ENCODE measurements at regions not wholly inside any gene's neighbourhood (a gene's known extent, or its start where the extent isn't known, plus 50 kb on each side); places are given as distances from the start of the nearest gene placed in this dataset.

DNA sequence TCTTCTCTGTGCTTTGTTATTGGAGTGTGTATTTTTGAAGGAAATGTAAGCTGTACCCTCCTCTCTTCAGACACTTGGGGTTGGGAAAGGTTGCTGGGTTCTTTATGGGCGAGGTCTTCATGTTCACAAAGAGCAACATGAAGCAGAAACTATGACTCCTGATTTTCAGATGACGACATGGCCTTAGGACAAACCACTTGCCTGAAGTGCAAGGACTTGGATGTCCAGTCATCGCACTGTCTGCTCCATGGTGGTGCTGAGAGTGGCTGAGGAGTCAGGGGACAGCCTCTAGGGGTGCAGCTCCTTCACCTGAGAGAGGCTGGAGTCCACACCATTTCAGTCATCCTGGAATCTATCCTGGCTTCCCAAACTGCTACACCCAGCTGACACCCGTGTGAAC lies 183.9 kb upstream of the CDH5 start:
- Histone ChIP-seq H3K36me3 (ENCODE audit: control insufficient read depth, insufficient read depth, low read length) (no peaks in the 10 kb centered on the region), H3K79me2 (ENCODE audit: control insufficient read depth, insufficient read depth, low read length) (no peaks in the 10 kb centered on the region), H3K27ac (ENCODE audit: insufficient read depth, low read length) (no peak overlapping the region), H3K9ac (ENCODE audit: insufficient read depth, low read length) (no peak overlapping the region), H3K4me3 (replicated peaks in 1 of 4; ENCODE audit: control extremely low read depth in 1 of 4, insufficient read depth in 1 of 4, low read depth in 3 of 4, low read length in 4 of 4) (no peak overlapping the region), H3K4me2 (ENCODE audit: extremely low read depth, insufficient read depth, low read length) (no peak overlapping the region), H3K4me1 (ENCODE audit: control insufficient read depth, extremely low read depth, insufficient read depth, low read length) (no peaks in the 10 kb centered on the region), H3K27me3 (ENCODE audit: control insufficient read depth, insufficient read depth, low read length) (no peaks in the 10 kb centered on the region), H3K9me3 (ENCODE audit: control insufficient read depth, insufficient read depth, low read depth, low read length) (no peaks in the 10 kb centered on the region), H4K20me1 (ENCODE audit: control insufficient read depth, extremely low read depth, insufficient read depth, low read length) (no peaks in the 10 kb centered on the region), H2AFZ (ENCODE audit: low read length) (no peak overlapping the region)
- TF ChIP-seq, protein P1, sequence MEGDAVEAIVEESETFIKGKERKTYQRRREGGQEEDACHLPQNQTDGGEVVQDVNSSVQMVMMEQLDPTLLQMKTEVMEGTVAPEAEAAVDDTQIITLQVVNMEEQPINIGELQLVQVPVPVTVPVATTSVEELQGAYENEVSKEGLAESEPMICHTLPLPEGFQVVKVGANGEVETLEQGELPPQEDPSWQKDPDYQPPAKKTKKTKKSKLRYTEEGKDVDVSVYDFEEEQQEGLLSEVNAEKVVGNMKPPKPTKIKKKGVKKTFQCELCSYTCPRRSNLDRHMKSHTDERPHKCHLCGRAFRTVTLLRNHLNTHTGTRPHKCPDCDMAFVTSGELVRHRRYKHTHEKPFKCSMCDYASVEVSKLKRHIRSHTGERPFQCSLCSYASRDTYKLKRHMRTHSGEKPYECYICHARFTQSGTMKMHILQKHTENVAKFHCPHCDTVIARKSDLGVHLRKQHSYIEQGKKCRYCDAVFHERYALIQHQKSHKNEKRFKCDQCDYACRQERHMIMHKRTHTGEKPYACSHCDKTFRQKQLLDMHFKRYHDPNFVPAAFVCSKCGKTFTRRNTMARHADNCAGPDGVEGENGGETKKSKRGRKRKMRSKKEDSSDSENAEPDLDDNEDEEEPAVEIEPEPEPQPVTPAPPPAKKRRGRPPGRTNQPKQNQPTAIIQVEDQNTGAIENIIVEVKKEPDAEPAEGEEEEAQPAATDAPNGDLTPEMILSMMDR (conservative IDR thresholded peaks at IDR 0.05 in 1 of 2, IDR thresholded peaks at IDR 0.05 in 1 of 2; ENCODE audit: low read depth in 1 of 2, low read length in 2 of 2), result no peak
- no peak for TF ChIP-seq EZH2 (IDR thresholded peaks at IDR 0.05; ENCODE audit: low read length, missing control alignments)
- DNase-seq (ENCODE audit: low read depth in 2 of 2), result no peak

DNA sequence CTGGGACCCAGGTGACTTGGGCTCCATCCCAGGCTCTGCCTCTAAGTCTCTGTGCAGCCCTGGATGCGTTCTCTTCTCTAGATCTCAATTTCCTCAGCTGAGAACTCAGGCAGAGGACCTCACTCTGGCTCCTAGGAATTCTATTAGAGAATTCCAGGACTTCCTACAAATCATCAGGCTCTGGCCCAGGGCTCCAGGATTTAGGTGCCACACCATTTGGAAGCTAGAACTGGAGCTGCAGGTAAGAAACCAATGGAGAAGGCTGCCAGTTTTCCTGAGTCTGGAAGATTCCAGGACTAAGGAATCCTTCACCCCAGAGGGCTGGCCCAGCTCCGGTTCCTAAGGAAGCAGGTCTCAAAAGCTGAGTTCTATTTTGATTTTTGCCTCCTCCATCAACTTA lies 189.8 kb upstream of the CDH5 start:
- no peaks in the 10 kb centered on the region for H3K9me3 ChIP-seq (ENCODE audit: control insufficient read depth, insufficient read depth, low read depth, low read length)
- H3K27me3 ChIP-seq (ENCODE audit: control insufficient read depth, insufficient read depth, low read length), result no peaks in the 10 kb centered on the region
- no peak overlapping the region for H3K9ac ChIP-seq (ENCODE audit: insufficient read depth, low read length)
- no peak overlapping the region for H3K4me3 ChIP-seq (replicated peaks in 1 of 4; ENCODE audit: control extremely low read depth in 1 of 4, insufficient read depth in 1 of 4, low read depth in 3 of 4, low read length in 4 of 4)
- H2AFZ ChIP-seq (ENCODE audit: low read length), result no peak overlapping the region
- H3K27ac ChIP-seq (ENCODE audit: insufficient read depth, low read length), result no peak overlapping the region
- no peaks in the 10 kb centered on the region for H3K4me1 ChIP-seq (ENCODE audit: control insufficient read depth, extremely low read depth, insufficient read depth, low read length)
- H4K20me1 ChIP-seq (ENCODE audit: control insufficient read depth, extremely low read depth, insufficient read depth, low read length), result no peaks in the 10 kb centered on the region
- TF ChIP-seq, protein P1 (conservative IDR thresholded peaks at IDR 0.05 in 1 of 2, IDR thresholded peaks at IDR 0.05 in 1 of 2; ENCODE audit: low read depth in 1 of 2, low read length in 2 of 2), result no peak
- TF ChIP-seq EZH2 (IDR thresholded peaks at IDR 0.05; ENCODE audit: low read length, missing control alignments), result no peak
- no peaks in the 10 kb centered on the region for H3K36me3 ChIP-seq (ENCODE audit: control insufficient read depth, insufficient read depth, low read length)
- H3K79me2 ChIP-seq (ENCODE audit: control insufficient read depth, insufficient read depth, low read length), result no peaks in the 10 kb centered on the region
- DNase-seq (ENCODE audit: low read depth in 2 of 2), result no peak
- H3K4me2 ChIP-seq (ENCODE audit: extremely low read depth, insufficient read depth, low read length), result no peak overlapping the region

DNA sequence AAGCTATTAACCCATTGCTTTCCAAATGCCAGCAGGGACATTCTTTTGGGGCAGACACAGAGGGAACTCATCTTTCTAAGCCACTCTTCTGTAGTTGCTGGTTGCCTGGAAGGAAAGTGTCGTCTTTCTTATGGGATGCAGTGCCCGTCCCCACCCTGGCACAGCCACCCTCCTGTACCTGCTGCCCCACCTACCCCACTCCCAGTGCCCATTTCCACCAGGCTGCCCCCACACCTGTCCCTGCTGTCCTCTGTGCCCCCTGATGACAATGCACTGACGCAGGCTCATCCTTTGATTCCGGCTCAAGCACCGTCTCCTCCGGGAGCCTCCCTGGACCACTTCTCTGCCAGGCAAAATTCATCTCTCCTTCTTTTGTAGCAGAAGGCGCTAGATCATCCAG lies 190.4 kb upstream of the CDH5 start:
- Histone ChIP-seq H3K4me2 (ENCODE audit: extremely low read depth, insufficient read depth, low read length) (no peak overlapping the region), H3K9me3 (ENCODE audit: control insufficient read depth, insufficient read depth, low read depth, low read length) (no peaks in the 10 kb centered on the region), H3K9ac (ENCODE audit: insufficient read depth, low read length) (no peak overlapping the region), H3K36me3 (ENCODE audit: control insufficient read depth, insufficient read depth, low read length) (no peaks in the 10 kb centered on the region), H3K27me3 (ENCODE audit: control insufficient read depth, insufficient read depth, low read length) (no peaks in the 10 kb centered on the region), H2AFZ (ENCODE audit: low read length) (no peak overlapping the region), H3K4me3 (replicated peaks in 1 of 4; ENCODE audit: control extremely low read depth in 1 of 4, insufficient read depth in 1 of 4, low read depth in 3 of 4, low read length in 4 of 4) (no peak overlapping the region), H4K20me1 (ENCODE audit: control insufficient read depth, extremely low read depth, insufficient read depth, low read length) (no peaks in the 10 kb centered on the region), H3K27ac (ENCODE audit: insufficient read depth, low read length) (no peak overlapping the region), H3K4me1 (ENCODE audit: control insufficient read depth, extremely low read depth, insufficient read depth, low read length) (no peaks in the 10 kb centered on the region), H3K79me2 (ENCODE audit: control insufficient read depth, insufficient read depth, low read length) (no peaks in the 10 kb centered on the region)
- DNase-seq (ENCODE audit: low read depth in 2 of 2), result no peak
- no peak for TF ChIP-seq EZH2 (IDR thresholded peaks at IDR 0.05; ENCODE audit: low read length, missing control alignments)
- TF ChIP-seq, protein P1 (conservative IDR thresholded peaks at IDR 0.05 in 1 of 2, IDR thresholded peaks at IDR 0.05 in 1 of 2; ENCODE audit: low read depth in 1 of 2, low read length in 2 of 2), result no peak
